ENCODE measurements at regions not wholly inside any gene's neighbourhood (a gene's known extent, or its start where the extent isn't known, plus 50 kb on each side); places are given as distances from the start of the nearest gene placed in this dataset.

- Histone ChIP-seq H4K20me1 (ENCODE audit: insufficient read depth, low read length) (no peaks in the 10 kb centered on the region), H3K4me3 (replicated peaks in 1 of 3; ENCODE audit: insufficient read depth in 1 of 3, low read depth in 2 of 3, low read length in 3 of 3) (no peak overlapping the region), H3K4me1 (ENCODE audit: insufficient read depth, low read length) (no peaks in the 10 kb centered on the region), H3K9me3 (ENCODE audit: low read length) (peaks cover 15% of the 10 kb centered on the region), H3K79me2 (ENCODE audit: insufficient read depth, low read length) (no peaks in the 10 kb centered on the region), H3K27me3 (ENCODE audit: control insufficient read depth in 1 of 2, insufficient read depth in 2 of 2, low read length in 2 of 2) (no peaks in the 10 kb centered on the region), H2AFZ (ENCODE audit: low read length) (no peak overlapping the region), H3K27ac (ENCODE audit: extremely low read length, insufficient read depth, low read length) (no peak overlapping the region), H3K4me2 (ENCODE audit: low read depth, low read length) (no peak overlapping the region), H3K36me3 (replicated peaks in 1 of 2; ENCODE audit: control insufficient read depth in 1 of 2, insufficient read depth in 2 of 2, low read length in 2 of 2) (no peaks in the 10 kb centered on the region), H3K9ac (ENCODE audit: insufficient read depth, low read depth, low read length) (no peak overlapping the region)
- ChIA-PET POLR2A (no interaction called here), CTCF (ENCODE audit: low intra/inter-chr PET ratio, low total read pairs) (no interaction called here)
- DNase-seq (ENCODE audit: low spot score) (no peak), FAIRE-seq (no peak), ATAC-seq (no peak)
- 1% methylated on average over 4 of the region's 4 CpGs for WGBS (ENCODE audit: low lambda C conversion rate)
- TF ChIP-seq ARNTL (CRISPR knock-in tag; IDR thresholded peaks at IDR 0.05) (no peak), CEBPB (IDR thresholded peaks at IDR 0.05; ENCODE audit: borderline replicate concordance, low read depth, low read length) (peak; percentile 56; the same call in 1 of the 2 replicates), ATF7 (IDR thresholded peaks at IDR 0.05) (0 out of 2 replicates have a peak, but pooled peaks have one; percentile 14), ATF7 (CRISPR knock-in tag; IDR thresholded peaks at IDR 0.05) (no peak)
- no TSS peak for BruUV-seq (replicated peaks)
- intact Hi-C loops (cut with micrococcal nuclease; ENCODE audit: unreplicated experiment) (no loop called here), in situ Hi-C loops (cut with HindIII; ENCODE audit: extremely low pct_ligation_motif_present, low pct_unique_long_range_greater_than_20kb) (no loop called here)
Measured at GRCh38 chr11:81211050-81211449, 1522.6 kb downstream of the FAM181B start.

- Histone ChIP-seq H3K27me3 (ENCODE audit: control insufficient read depth in 1 of 2, insufficient read depth in 2 of 2, low read length in 2 of 2) (no peaks in the 10 kb centered on the region), H2AFZ (ENCODE audit: low read length) (no peak overlapping the region), H3K36me3 (replicated peaks in 1 of 2; ENCODE audit: control insufficient read depth in 1 of 2, insufficient read depth in 2 of 2, low read length in 2 of 2) (no peaks in the 10 kb centered on the region), H3K9me3 (ENCODE audit: low read length) (no peaks in the 10 kb centered on the region), H3K79me2 (ENCODE audit: insufficient read depth, low read length) (no peaks in the 10 kb centered on the region), H3K4me1 (ENCODE audit: insufficient read depth, low read length) (no peaks in the 10 kb centered on the region), H3K4me3 (replicated peaks in 1 of 3; ENCODE audit: insufficient read depth in 1 of 3, low read depth in 2 of 3, low read length in 3 of 3) (no peak overlapping the region), H4K20me1 (ENCODE audit: insufficient read depth, low read length) (no peaks in the 10 kb centered on the region), H3K4me2 (ENCODE audit: low read depth, low read length) (no peak overlapping the region), H3K9ac (ENCODE audit: insufficient read depth, low read depth, low read length) (no peak overlapping the region), H3K27ac (ENCODE audit: extremely low read length, insufficient read depth, low read length) (no peak overlapping the region)
- WGBS (ENCODE audit: low lambda C conversion rate): 62% methylated on average over 8 of the region's 43 CpGs
- ATAC-seq (no peak), DNase-seq (ENCODE audit: low spot score) (no peak), FAIRE-seq (no peak)
- POLR2A ChIA-PET: no interaction called here
- intact Hi-C loops (cut with micrococcal nuclease; ENCODE audit: unreplicated experiment) (no loop called here), in situ Hi-C loops (cut with HindIII; ENCODE audit: extremely low pct_ligation_motif_present, low pct_unique_long_range_greater_than_20kb) (no loop called here)
- BruUV-seq (replicated peaks): no TSS peak
- CTCF ChIA-PET (ENCODE audit: low intra/inter-chr PET ratio, low total read pairs): no interaction called here
- TF ChIP-seq SRSF1 (optimal IDR thresholded peaks at IDR 0.05; ENCODE audit: low read depth, low read length) (no peak), ZNF580 (CRISPR knock-in tag; IDR thresholded peaks at IDR 0.05; ENCODE audit: borderline replicate concordance, low read depth) (no peak), ZNF800 (CRISPR knock-in tag; IDR thresholded peaks at IDR 0.05) (no peak), CREM (IDR thresholded peaks at IDR 0.05) (no peak), CREM (CRISPR knock-in tag; IDR thresholded peaks at IDR 0.05) (no peak), RFX3 (CRISPR knock-in tag; IDR thresholded peaks at IDR 0.05) (no peak), ZNF468 (CRISPR knock-in tag; IDR thresholded peaks at IDR 0.05) (no peak), ZNF292 (CRISPR knock-in tag; IDR thresholded peaks at IDR 0.05; ENCODE audit: borderline replicate concordance, low read depth) (no peak), CHCHD3 (CRISPR knock-in tag; IDR thresholded peaks at IDR 0.05) (no peak)
Measured at GRCh38 chr11:81207421-81208054, 1526.1 kb downstream of the FAM181B start.
